ENCODE measurements at regions not wholly inside any gene's neighbourhood (a gene's known extent, or its start where the extent isn't known, plus 50 kb on each side); places are given as distances from the start of the nearest gene placed in this dataset.

DNA sequence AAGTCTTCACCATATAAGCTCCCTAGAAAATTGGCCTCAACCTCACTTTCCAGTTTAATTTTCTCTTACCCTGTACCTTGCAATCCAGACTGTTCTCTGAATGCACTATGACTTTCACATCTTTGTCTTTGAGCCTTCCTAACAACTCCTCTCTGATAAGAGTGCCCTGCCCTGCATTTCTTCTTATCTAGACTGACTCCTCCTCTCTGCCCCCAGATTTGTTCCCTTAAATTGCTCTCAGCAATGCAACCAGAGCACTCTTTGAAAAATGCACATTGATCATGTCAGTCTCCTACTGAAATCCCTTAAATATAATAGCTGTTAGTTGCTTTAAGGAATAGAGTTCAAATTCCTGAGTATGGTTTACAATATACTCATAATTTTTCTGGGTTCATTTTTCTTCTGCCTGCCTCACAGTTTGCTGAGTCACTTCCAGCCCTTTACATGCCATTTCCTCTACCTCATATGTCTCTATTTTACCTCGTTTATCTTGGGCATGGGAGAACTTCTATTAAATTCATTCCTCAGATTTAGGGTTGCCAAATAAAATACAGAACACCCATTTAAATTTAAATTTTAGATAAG lies 582.7 kb upstream of the AADAT start:
- no peak overlapping the region for H3K4me2 ChIP-seq (ENCODE audit: insufficient read depth, low read length)
- no peaks in the 10 kb centered on the region for H3K79me2 ChIP-seq (ENCODE audit: control insufficient read depth, insufficient read depth, low read length)
- H3K4me3 ChIP-seq = no peak overlapping the region
- POLR2A ChIA-PET = no interaction called here
- no peak for DNase-seq (ENCODE audit: extremely low read depth in 1 of 4, low spot score in 3 of 4)
- H2AFZ ChIP-seq (ENCODE audit: low read depth, low read length) = no peak overlapping the region
- H3K36me3 ChIP-seq (ENCODE audit: control insufficient read depth, insufficient read depth, low read length) = no peaks in the 10 kb centered on the region
- in situ Hi-C loops (cut with MboI) (no loop called here), intact Hi-C loops (cut with micrococcal nuclease) (no loop called here)
- no peak for FAIRE-seq
- ATAC-seq = no peak
- BruUV-seq (replicated peaks) = no TSS peak
- no peaks in the 10 kb centered on the region for H3K9me1 ChIP-seq (ENCODE audit: control insufficient read depth, insufficient read depth, low read length)
- no peaks in the 10 kb centered on the region for H3K4me1 ChIP-seq (replicated peaks in 1 of 2; ENCODE audit: control insufficient read depth in 2 of 2, insufficient read depth in 2 of 2, low read length in 2 of 2)
- no peak overlapping the region for H3K27ac ChIP-seq (ENCODE audit: extremely low read depth, low read depth, low read length)
- CTCF ChIA-PET (ENCODE audit: low intra/inter-chr PET ratio) = no interaction called here
- no peaks in the 10 kb centered on the region for H4K20me1 ChIP-seq (replicated peaks; ENCODE audit: control insufficient read depth, insufficient read depth, low read length)
- H3K9ac ChIP-seq (ENCODE audit: insufficient read depth in 1 of 2, low read depth in 2 of 2, low read length in 2 of 2) = no peak overlapping the region
- TF ChIP-seq XRCC4 (IDR thresholded peaks at IDR 0.05; ENCODE audit: extremely low read depth, insufficient read depth, insufficient read length) (no peak), SMARCB1 (IDR thresholded peaks at IDR 0.05; ENCODE audit: insufficient read length, low read depth) (no peak), MAFK (IDR thresholded peaks at IDR 0.05; ENCODE audit: low read length) (no peak)
- TF ChIP-seq, protein P1, sequence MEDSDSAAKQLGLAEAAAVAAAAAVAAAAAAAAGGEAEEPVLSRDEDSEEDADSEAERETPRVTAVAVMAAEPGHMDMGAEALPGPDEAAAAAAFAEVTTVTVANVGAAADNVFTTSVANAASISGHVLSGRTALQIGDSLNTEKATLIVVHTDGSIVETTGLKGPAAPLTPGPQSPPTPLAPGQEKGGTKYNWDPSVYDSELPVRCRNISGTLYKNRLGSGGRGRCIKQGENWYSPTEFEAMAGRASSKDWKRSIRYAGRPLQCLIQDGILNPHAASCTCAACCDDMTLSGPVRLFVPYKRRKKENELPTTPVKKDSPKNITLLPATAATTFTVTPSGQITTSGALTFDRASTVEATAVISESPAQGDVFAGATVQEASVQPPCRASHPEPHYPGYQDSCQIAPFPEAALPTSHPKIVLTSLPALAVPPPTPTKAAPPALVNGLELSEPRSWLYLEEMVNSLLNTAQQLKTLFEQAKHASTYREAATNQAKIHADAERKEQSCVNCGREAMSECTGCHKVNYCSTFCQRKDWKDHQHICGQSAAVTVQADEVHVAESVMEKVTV (CRISPR knock-in tag; IDR thresholded peaks at IDR 0.05) = no peak
- H3K9me3 ChIP-seq (replicated peaks; ENCODE audit: control insufficient read depth, insufficient read depth, low read depth, low read length) = no peaks in the 10 kb centered on the region; the same call in 1 of the 2 replicates
- no peaks in the 10 kb centered on the region for H3K27me3 ChIP-seq (ENCODE audit: control insufficient read depth in 2 of 2, insufficient read depth in 2 of 2, low read length in 2 of 2)
- 5% methylated on average over 1 of the region's 1 CpG for WGBS (ENCODE audit: insufficient coverage, low coverage, missing lambda C conversion rate)

DNA sequence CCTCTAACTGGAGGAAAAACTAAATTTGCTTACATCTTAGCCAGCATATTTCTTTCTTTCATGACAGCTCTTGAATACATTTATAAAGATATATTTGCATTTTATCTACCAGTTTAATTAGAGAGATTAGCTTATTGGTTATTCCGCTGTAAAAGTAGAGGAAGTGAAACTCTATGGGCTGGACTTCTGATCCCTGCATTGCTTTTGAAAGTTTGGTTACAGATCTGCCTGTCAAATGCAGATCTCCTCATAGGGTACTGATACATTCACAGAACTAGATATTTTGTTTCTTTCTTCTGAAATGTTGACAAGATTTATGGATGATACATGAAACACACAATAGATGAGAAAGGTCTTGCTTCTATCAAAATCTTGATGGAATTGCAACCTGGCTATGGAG lies 581.4 kb upstream of the AADAT start:
- ChIA-PET CTCF (ENCODE audit: low intra/inter-chr PET ratio) (no interaction called here), POLR2A (no interaction called here)
- H2AFZ ChIP-seq (ENCODE audit: low read depth, low read length) = no peak overlapping the region
- H3K9me1 ChIP-seq (ENCODE audit: control insufficient read depth, insufficient read depth, low read length) = no peaks in the 10 kb centered on the region
- H3K79me2 ChIP-seq (ENCODE audit: control insufficient read depth, insufficient read depth, low read length) = no peaks in the 10 kb centered on the region
- H3K27ac ChIP-seq (ENCODE audit: extremely low read depth, low read depth, low read length) = no peak overlapping the region
- BruUV-seq (replicated peaks) = no TSS peak
- FAIRE-seq (no peak), ATAC-seq (no peak), DNase-seq (ENCODE audit: extremely low read depth in 1 of 4, low spot score in 3 of 4) (no peak)
- H3K36me3 ChIP-seq (ENCODE audit: control insufficient read depth, insufficient read depth, low read length) = no peaks in the 10 kb centered on the region
- no peak overlapping the region for H3K4me3 ChIP-seq
- WGBS (ENCODE audit: insufficient coverage, low coverage, missing lambda C conversion rate) = 0% methylated on average over 1 of the region's 1 CpG
- in situ Hi-C loops (cut with MboI) = no loop called here
- H3K9ac ChIP-seq (ENCODE audit: insufficient read depth in 1 of 2, low read depth in 2 of 2, low read length in 2 of 2) = no peak overlapping the region
- intact Hi-C loops (cut with micrococcal nuclease) = no loop called here
- no peaks in the 10 kb centered on the region; the same call in 1 of the 2 replicates for H3K9me3 ChIP-seq (replicated peaks; ENCODE audit: control insufficient read depth, insufficient read depth, low read depth, low read length)
- H3K4me1 ChIP-seq (replicated peaks in 1 of 2; ENCODE audit: control insufficient read depth in 2 of 2, insufficient read depth in 2 of 2, low read length in 2 of 2) = no peaks in the 10 kb centered on the region
- TF ChIP-seq ETV5 (CRISPR knock-in tag; IDR thresholded peaks at IDR 0.05; ENCODE audit: low read depth) (no peak), ZNF12 (CRISPR knock-in tag; IDR thresholded peaks at IDR 0.05) (no peak), HDAC2 (IDR thresholded peaks at IDR 0.05) (no peak), ZNF124 (CRISPR knock-in tag; IDR thresholded peaks at IDR 0.05) (no peak)
- TF ChIP-seq, protein P2, sequence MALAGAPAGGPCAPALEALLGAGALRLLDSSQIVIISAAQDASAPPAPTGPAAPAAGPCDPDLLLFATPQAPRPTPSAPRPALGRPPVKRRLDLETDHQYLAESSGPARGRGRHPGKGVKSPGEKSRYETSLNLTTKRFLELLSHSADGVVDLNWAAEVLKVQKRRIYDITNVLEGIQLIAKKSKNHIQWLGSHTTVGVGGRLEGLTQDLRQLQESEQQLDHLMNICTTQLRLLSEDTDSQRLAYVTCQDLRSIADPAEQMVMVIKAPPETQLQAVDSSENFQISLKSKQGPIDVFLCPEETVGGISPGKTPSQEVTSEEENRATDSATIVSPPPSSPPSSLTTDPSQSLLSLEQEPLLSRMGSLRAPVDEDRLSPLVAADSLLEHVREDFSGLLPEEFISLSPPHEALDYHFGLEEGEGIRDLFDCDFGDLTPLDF (CRISPR knock-in tag; IDR thresholded peaks at IDR 0.05) = no peak
- no peak overlapping the region for H3K4me2 ChIP-seq (ENCODE audit: insufficient read depth, low read length)
- H4K20me1 ChIP-seq (replicated peaks; ENCODE audit: control insufficient read depth, insufficient read depth, low read length) = no peaks in the 10 kb centered on the region
- no peaks in the 10 kb centered on the region for H3K27me3 ChIP-seq (ENCODE audit: control insufficient read depth in 2 of 2, insufficient read depth in 2 of 2, low read length in 2 of 2)

Data from K562 (cell line).